ENCODE measurements at regions not wholly inside any gene's neighbourhood (a gene's known extent, or its start where the extent isn't known, plus 50 kb on each side); places are given as distances from the start of the nearest gene placed in this dataset.

- POLR2A ChIA-PET: no interaction called here
- H3K9me3 Mint-ChIP-seq (ENCODE audit: unreplicated experiment): no peaks in the 10 kb centered on the region
- no peak for DNase-seq (ENCODE audit: unreplicated experiment)
- BruUV-seq (replicated peaks): no TSS peak
- peaks cover 18% of the 10 kb centered on the region for H3K27me3 Mint-ChIP-seq (ENCODE audit: insufficient read depth, unreplicated experiment)
- no peak overlapping the region for H3K27ac Mint-ChIP-seq (ENCODE audit: low read depth, unreplicated experiment)
- H3K36me3 Mint-ChIP-seq (ENCODE audit: insufficient read depth, unreplicated experiment): no peaks in the 10 kb centered on the region
- CTCF ChIA-PET: no interaction called here
- H3K4me1 Mint-ChIP-seq (ENCODE audit: insufficient read depth, unreplicated experiment): no peaks in the 10 kb centered on the region
- TF ChIP-seq CTCF (IDR thresholded peaks at IDR 0.05; ENCODE audit: unreplicated experiment): no peak
- intact Hi-C loops (cut with micrococcal nuclease): no loop called here
- no peak overlapping the region for H3K4me3 Mint-ChIP-seq (ENCODE audit: unreplicated experiment)
Measured at GRCh38 chr18:70523792-70524182, 234.9 kb downstream of the SOCS6 start.

GRCh38 chr18:70523035-70523791, 234.4 kb downstream of the SOCS6 start:
- DNase-seq (ENCODE audit: unreplicated experiment): no peak
- POLR2A ChIA-PET: no interaction called here
- intact Hi-C loops (cut with micrococcal nuclease): no loop called here
- H3K9me3 Mint-ChIP-seq (ENCODE audit: unreplicated experiment): no peaks in the 10 kb centered on the region
- BruUV-seq (replicated peaks): no TSS peak
- CTCF ChIA-PET: no interaction called here
- no peaks in the 10 kb centered on the region for H3K4me1 Mint-ChIP-seq (ENCODE audit: insufficient read depth, unreplicated experiment)
- peaks cover 18% of the 10 kb centered on the region for H3K27me3 Mint-ChIP-seq (ENCODE audit: insufficient read depth, unreplicated experiment)
- TF ChIP-seq CTCF (IDR thresholded peaks at IDR 0.05; ENCODE audit: unreplicated experiment): no peak
- no peaks in the 10 kb centered on the region for H3K36me3 Mint-ChIP-seq (ENCODE audit: insufficient read depth, unreplicated experiment)
- H3K27ac Mint-ChIP-seq (ENCODE audit: low read depth, unreplicated experiment): no peak overlapping the region
- H3K4me3 Mint-ChIP-seq (ENCODE audit: unreplicated experiment): no peak overlapping the region

- no peak for DNase-seq (ENCODE audit: unreplicated experiment)
- TF ChIP-seq CTCF (IDR thresholded peaks at IDR 0.05; ENCODE audit: unreplicated experiment): no peak
- ChIA-PET CTCF (no interaction called here), POLR2A (no interaction called here)
- H3K4me3 Mint-ChIP-seq (ENCODE audit: unreplicated experiment): no peak overlapping the region
- peaks cover 18% of the 10 kb centered on the region for H3K27me3 Mint-ChIP-seq (ENCODE audit: insufficient read depth, unreplicated experiment)
- H3K9me3 Mint-ChIP-seq (ENCODE audit: unreplicated experiment): no peaks in the 10 kb centered on the region
- BruUV-seq (replicated peaks): no TSS peak
- intact Hi-C loops (cut with micrococcal nuclease): no loop called here
- no peaks in the 10 kb centered on the region for H3K36me3 Mint-ChIP-seq (ENCODE audit: insufficient read depth, unreplicated experiment)
- no peak overlapping the region for H3K27ac Mint-ChIP-seq (ENCODE audit: low read depth, unreplicated experiment)
- no peaks in the 10 kb centered on the region for H3K4me1 Mint-ChIP-seq (ENCODE audit: insufficient read depth, unreplicated experiment)
Measured at GRCh38 chr18:70522183-70522680, 233.4 kb downstream of the SOCS6 start.

GRCh38 chr18:70520867-70521266, 232.0 kb downstream of the SOCS6 start:
- no peaks in the 10 kb centered on the region for H3K36me3 Mint-ChIP-seq (ENCODE audit: insufficient read depth, unreplicated experiment)
- no peak for TF ChIP-seq CTCF (IDR thresholded peaks at IDR 0.05; ENCODE audit: unreplicated experiment)
- BruUV-seq (replicated peaks): no TSS peak

More at GRCh38 chr18:70520867-70521266, 232.0 kb downstream of the SOCS6 start:
- no peak overlapping the region for H3K4me3 Mint-ChIP-seq (ENCODE audit: unreplicated experiment)
- POLR2A ChIA-PET: no interaction called here
- no peak for DNase-seq (ENCODE audit: unreplicated experiment)
- no peaks in the 10 kb centered on the region for H3K4me1 Mint-ChIP-seq (ENCODE audit: insufficient read depth, unreplicated experiment)
- peaks cover 18% of the 10 kb centered on the region for H3K27me3 Mint-ChIP-seq (ENCODE audit: insufficient read depth, unreplicated experiment)
- intact Hi-C loops (cut with micrococcal nuclease): no loop called here
- CTCF ChIA-PET: interaction anchor here (0.6 to 1.0 kb wide), 2 partner anchors 17 to 254 kb away, joined by 3 read pairs; no protein-coding TSS in a partner anchor
- H3K27ac Mint-ChIP-seq (ENCODE audit: low read depth, unreplicated experiment): no peak overlapping the region
- H3K9me3 Mint-ChIP-seq (ENCODE audit: unreplicated experiment): no peaks in the 10 kb centered on the region

Data from MCF 10A (cell line).